ENCODE measurements at regions not wholly inside any gene's neighbourhood (a gene's known extent, or its start where the extent isn't known, plus 50 kb on each side); places are given as distances from the start of the nearest gene placed in this dataset.
A peak's percentile ranks its signal among the peaks of the same experiment; 100 is the strongest.
"Not testable (repeated sequence)": the region's sequence is repeated elsewhere in the genome, so short reads cannot be mapped to it uniquely, and the experiment has no call there.

- not testable (repeated sequence) for DNase-seq
Measured at GRCh38 chr10:46204482-46205102, 82.2 kb upstream of the ANTXRL start.

DNA sequence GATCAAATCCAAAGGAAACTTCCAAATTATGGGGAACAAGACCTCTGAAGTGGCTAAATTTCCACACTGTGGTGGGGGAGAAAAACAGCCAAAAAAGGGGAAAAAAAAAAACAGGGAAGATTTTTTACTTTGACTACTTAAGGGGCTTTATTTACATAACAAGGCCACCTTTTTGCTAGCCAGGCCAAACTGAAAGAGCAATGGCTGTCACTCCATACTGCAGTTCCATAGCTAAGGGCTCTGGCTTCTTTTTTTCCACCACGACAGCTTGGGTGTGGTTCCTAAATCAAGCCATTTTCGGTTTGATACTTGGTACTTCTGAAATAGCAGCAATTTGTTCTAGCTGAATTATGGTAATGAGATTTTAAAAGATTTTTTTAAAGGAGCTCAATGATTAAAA lies 76.4 kb upstream of the ANTXRL start:
- not testable (repeated sequence) for DNase-seq

DNA sequence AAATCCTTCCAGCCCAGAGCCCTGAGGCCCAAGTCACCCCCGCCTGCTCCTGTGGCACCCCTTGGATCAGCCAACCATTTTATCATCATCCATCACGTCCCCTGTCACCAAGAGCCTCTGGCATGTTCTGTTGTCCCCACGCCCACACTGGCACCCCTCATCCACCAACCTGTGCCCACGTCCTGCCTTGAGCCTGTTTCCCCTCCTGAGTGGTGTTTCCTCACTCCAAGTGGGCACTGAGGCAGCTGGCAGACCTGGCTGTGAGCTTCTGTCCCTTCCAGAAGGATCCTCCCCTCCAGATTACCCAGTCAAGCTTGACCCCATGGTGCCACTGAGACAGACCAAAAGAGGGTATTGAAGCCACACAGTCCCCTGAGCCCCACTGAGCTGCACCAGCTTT lies 71.4 kb upstream of the ANTXRL start:
- DNase-seq: no peak

DNA sequence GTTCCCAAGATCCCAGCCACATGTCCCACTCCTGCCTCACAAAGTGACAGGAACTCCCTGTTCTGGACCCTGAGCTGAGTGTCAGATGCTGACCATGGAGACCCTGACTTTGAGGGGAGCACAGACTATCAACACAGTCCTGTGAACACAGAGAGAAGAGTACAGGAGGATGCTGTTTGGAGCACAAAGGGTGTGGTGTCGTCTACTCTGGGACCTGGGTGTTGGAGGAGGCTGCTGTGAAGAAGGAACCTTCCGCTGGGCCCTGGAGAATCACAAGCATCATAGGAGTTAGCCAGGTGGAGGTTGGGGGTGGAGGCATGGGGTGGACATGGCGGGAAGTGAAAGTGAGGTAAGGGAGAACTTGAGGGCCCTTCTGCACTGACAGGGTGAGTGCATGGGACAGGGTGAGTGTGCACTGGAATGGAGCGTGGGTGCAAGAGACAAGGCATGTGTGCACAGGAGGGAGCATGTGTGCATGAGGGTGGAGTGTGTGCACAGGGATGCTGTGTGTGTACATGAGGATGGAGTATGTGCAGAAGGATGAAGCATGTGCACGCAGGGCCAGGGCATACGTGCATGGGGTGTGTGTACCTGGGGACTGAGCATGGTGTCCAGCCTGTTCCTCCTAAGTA lies 70.7 kb upstream of the ANTXRL start:
- DNase-seq: no peak

- no peak for DNase-seq
Measured at GRCh38 chr10:46216836-46217751, 69.7 kb upstream of the ANTXRL start.

GRCh38 chr10:46217752-46218453 lies 68.9 kb upstream of the ANTXRL start:
- DNase-seq: no peak

GRCh38 chr10:46218921-46219320 lies 67.9 kb upstream of the ANTXRL start:
- no peak for DNase-seq

DNA sequence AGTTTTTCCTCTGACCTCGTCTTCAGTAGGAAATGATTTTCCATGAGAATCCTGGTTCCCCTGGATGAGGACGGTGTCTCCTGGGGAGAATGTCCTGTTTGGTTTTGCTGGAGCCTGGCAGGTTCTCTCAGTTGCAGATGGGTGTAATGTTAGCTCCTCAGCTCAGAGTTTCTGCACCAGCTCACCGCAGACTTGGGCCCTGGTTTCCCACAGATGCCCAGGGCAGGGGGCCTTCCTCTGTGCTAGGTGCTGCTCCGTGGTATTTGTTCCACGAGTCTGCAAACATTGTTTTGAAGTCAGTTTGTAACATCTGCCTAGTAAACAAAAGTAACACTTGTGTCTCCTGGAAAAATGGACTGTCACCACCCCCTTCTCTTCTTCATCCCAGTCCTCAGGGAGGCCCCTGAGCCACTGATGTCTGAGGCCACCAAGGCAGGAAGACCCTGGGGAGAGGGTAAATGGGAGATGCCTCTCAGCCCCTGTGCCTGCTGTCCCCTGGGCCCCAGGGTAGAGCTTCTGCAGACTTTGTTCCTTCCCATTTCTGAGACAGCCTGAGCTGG lies 67.3 kb upstream of the ANTXRL start:
- DNase-seq: not testable (repeated sequence)

DNA sequence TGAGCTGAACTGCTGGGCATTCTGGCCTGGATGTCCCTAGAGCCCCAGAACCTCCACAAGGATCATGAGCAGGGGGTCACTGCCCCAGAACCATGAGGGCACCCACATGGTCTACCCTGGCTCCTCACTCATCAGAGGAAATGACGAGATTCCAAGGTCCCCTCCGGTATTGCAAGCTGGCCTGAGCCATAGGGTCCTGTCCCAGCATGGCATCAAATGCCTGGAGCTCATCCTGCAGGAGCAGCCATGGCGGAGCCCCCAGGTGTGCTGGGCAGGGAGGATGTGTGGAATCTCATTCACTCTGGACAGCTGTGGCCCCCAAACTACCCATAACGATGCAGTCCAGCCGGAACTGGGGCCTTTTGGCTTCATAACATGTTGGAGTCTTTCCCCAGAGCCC lies 66.6 kb upstream of the ANTXRL start:
- no peak for DNase-seq

DNA sequence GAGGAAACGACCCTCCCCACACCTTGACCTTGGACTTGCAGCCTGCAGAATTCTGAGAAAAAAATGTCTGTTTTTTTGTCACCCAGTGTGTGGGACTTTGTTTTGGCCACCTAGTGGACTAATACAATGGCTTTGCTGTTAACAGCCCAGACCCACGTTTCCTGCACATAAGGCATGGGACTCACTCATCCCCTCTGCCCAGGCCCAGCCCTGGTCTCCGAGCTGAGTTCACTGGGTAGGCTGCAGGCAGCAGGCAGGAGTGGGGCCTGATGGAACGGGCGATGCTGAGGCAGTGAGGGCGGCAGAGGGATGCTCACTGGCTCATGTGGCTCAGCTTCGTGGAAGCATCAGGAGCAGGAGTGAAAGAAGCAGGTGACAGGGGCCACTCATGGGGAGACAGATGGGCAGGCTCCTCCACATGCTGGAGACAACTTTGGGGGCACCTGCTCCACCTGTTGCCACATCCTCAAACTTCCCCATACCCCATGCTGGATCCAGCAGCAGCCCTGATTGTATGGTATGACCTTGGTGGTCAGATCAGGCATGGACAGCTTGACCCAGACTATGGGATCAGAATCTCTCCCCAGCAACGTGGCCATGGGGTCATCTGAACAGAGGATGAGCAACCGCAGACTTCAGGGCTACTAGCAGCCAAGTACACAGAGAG lies 65.8 kb upstream of the ANTXRL start:
- no peak for DNase-seq

DNA sequence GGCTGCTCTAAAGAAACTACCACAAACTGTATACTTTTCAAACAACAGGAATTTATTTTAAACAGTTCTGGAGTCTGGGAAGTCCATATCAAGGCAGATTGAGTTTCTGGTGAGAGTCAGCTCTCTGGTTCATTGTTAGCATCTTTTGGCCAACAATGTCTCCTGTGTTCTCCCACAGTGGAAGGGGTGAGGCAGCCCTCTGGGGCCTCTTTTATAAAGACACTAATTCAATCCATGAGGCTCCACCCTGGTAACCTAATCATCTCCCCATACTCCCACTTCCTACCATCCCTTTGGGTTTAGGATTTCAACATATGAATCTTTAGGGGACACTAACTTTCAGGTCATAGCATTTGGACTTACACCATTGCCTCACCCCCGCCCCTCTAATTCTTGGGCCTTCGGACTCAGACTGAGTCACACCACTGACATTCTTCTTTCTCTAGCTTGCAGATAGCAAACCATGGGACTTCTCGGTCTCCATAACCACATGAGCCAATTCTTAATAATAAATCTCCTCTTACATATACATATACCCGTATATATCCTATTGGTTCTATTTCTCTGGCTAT lies 64.3 kb upstream of the ANTXRL start:
- DNase-seq: no peak

- DNase-seq: no peak
Measured at GRCh38 chr10:46223064-46223480, 63.7 kb upstream of the ANTXRL start.

DNA sequence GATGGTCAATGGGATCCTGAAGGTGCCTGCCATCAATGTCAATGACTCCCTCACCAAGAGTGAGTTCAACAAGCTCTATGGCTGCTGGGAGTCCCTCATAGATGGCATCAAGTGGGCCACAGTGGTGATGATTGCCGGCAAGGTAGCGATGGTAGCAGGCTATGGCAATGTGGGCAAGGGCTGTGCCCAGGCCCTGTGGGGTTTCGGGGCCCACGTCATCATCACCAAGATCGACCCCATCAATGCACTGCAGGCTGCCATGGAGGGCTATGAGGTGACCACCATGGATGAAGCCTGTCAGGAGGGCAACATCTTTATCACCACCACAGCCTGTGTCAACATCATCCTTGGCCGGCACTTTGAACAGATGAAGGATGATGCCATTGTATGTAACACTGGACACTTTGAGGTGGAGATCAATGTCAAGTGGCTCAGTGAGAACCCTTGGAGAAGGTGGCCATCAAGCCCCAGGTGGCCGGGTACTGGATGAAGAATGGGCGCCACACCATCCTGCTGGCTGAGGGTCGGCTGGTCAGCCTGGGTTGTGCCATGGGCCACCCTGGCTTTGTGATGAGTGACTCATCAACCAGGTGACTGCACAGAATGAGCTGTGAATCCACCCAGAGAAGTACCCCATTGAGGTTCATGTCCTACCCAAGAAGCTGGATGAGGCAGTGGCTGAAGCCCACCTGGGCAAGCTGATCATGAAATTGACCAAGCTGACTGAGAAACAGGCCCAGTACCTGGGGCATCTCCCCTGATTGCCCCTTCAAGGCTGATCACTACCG lies 63.0 kb upstream of the ANTXRL start:
- DNase-seq: no peak

- DNase-seq: no peak
Measured at GRCh38 chr10:46224414-46224682, 62.4 kb upstream of the ANTXRL start.

DNA sequence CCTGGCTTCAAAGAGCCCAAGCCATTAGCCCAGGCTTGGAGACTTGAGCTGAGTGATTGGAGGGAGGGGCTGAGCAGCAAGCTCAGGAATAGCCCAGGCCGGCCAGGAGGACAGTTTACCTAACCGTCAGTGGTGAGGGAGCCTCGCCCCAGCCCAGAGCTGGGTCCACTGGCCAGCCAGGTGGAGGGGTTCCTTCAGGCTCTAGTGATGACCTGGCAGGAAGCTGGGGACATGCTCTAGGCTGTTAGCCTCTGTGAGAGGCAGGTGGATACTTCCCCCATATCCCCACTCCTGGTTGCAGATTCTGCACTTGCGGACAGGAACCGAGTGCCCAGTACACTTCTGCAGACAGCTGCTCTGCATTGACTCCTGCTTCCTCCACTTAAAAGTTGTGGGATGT lies 61.2 kb upstream of the ANTXRL start:
- no peak for DNase-seq

DNA sequence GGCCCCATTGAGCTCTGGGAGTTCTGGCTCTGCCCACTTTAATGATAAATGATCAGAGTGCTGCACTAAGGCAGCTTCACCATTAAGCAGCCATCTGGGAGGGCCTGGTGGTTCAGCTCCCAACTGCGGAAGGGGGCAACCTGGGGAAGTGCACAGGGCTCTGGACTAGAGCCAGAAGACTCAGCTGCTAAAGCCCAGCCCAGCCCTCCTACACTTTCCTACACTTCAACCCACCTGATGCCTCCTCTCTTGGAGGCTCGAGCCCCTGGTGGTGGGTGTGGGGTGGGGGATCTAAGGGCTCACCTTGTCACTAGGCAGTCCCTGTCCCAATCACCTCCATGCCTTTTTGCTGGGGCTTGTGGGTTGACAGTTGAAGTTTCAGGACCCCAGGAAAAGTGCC lies 60.6 kb upstream of the ANTXRL start:
- no peak for DNase-seq

- no peak for DNase-seq
Measured at GRCh38 chr10:46226900-46227558, 59.8 kb upstream of the ANTXRL start.

DNA sequence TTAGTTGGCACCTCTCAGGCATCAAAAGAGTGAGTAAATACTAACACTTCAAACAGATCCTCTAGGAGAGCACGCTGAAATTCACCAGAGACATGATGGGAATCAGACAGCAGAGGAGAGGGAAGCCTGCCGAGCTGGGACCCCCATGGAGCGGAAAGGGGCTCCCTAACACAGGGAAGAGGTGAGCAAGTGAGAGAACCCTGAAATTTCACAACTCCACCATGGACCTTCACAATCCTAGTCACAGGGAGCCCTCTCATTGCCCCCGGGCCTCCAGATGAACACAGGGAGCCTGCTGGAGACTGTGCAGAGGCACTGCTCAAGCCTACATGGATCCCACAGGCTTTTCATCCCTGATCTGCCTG lies 59.2 kb upstream of the ANTXRL start:
- DNase-seq: no peak

DNA sequence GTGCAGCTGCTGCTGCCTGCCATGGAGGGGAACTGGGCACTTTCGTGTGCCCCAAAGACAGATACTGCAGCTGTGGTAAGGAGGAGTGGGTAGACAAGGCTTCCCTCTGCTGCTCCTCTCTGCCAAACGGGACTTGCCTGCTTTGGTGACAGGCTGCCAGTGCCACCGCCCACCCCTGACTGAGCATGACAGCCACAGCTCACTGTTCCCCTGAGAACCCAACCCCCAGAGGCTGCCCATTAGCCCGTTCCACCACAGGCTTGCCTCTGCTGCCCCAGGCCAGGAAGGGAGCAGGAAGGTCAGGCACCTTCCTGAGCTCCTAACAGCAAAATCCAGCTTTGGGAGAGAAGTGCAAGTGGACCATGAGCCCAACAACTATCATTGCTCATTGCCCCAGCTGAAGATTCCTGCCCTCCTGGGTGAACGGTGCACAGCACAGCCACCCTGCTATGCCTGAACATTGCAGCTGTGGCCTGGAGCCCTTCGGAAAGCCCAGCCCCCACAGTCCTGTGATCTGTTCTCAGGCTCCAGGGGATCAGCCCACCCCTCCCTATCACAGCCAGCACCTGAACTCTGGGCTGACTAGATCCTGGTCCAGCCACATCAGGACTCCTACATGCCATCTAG lies 58.7 kb upstream of the ANTXRL start:
- DNase-seq: no peak

DNA sequence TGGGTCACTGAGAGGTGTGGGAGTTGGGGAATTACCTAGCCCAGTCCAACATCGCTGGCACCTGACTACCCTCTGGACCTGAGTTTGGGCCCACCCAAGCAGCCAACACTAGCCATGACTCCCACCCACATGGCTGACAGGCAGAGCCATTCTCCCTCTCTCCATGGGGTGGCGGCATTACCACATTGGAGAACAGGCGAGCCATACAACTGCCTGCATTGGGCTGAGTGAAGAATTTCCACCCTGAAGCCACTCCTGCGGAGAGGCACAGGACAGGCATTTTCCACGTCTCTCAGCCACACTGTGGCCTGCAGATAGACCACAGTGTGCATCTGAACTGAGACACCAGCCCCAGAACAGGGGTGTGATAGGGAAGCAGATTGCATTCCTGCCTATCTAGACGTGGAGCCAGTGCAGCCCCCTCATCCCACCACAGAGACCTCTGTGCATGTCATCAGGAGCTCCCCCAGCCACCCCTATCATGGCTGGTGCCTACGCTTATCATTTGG lies 58.2 kb upstream of the ANTXRL start:
- peak; percentile 34 for DNase-seq

Measured in NCI-H1105 treated with DMSO at 0.1 percent for 48 hours (cell line).